ENCODE measurements at regions not wholly inside any gene's neighbourhood (a gene's known extent, or its start where the extent isn't known, plus 50 kb on each side); places are given as distances from the start of the nearest gene placed in this dataset.

DNA sequence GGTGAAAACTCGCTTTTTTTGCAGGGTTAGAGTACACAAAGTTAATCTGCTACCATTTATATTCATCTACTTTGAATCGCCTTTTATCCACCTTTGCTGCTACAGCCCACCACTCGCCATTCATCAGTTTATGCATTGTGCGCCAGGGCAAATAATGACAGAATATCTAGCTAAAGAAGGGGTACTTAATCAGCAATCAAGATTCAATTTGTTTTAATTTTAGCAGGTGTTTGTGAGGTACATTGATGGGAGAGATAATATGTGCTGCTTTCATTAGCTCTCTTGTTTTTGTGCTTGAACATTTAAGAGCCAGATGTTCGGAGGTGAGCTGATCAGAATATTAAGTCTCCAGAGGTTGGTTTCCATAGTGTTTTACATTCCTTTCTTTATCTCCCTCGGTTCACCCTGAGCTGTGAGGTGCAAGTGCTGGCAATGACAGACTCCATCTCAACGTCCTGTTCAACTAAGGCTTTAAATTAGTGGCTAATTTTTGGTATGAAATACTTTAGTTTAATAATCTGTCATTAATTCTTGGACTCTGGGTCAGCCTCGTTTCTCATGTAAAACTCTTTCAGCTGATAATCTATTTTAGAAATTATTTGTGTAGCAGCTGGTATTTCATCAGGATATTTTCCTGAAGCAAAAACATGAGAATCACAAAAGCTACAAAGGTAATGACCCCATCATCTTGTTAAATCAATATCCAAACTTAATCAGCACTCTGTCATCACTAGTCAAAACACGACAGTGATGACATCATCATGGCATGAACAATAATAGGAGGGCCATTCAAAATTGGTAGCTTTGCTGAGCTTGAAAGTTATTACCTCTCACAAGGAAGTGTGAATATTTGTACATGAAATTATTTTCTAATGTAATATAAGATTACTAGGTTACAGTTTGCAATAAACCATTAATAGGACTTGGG, 479.9 kb upstream of the FANCL start:
- Histone ChIP-seq H3K9ac (ENCODE audit: low read length) (no peak overlapping the region), H3K4me3 (ENCODE audit: low read length) (no peak overlapping the region)

DNA sequence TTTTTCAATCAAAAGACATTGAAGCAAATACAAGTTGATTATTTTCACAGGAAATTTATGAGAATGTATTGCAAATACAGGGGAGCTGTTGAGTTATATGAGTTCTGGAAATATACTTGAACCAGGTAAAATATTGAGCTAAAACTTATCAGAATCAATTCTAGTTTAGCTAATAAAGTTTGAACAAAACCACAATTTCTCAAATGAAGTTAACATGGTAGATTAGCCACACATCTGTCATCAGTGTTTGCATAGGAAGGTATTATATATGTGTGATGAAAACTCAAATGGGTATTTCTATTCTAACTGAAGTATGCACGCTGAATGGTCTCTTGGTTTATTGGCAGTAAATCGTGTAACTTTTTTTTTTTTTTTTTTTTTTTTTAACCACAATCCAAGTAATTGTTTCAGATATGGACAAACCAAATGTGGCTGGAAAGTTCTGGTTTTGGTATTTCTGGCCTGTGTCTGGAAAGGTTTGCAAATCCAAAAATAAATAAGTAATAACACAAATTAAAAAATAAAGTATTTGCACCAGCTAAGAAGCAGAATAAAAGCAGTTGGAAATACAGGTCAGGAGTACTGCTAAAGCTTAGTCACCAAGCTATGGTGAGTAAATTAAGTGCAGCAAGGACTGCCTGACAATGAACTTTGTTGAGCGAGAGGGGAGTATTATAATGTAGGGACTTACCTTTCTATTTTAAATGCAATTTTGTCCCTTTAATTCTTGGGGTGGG, 479.1 kb upstream of the FANCL start:
- no peak overlapping the region for H3K4me3 ChIP-seq (ENCODE audit: low read length)
- H3K9me3 ChIP-seq (ENCODE audit: control insufficient read depth, low read depth, low read length) = no peaks in the 10 kb centered on the region
- peaks cover 18% of the 10 kb centered on the region for H3K4me1 ChIP-seq (ENCODE audit: control insufficient read depth, low read depth, low read length)
- no peak overlapping the region for H3K9ac ChIP-seq (ENCODE audit: low read length)
- no peaks in the 10 kb centered on the region for H3K27me3 ChIP-seq (ENCODE audit: control insufficient read depth, insufficient read depth, low read length)
- no peaks in the 10 kb centered on the region for H3K36me3 ChIP-seq (ENCODE audit: control insufficient read depth, low read depth, low read length)
- no peak overlapping the region for H3K27ac ChIP-seq (ENCODE audit: low read length)

More for the DNA sequence above, 479.9 kb upstream of the FANCL start:
- Histone ChIP-seq H3K27me3 (ENCODE audit: control insufficient read depth, insufficient read depth, low read length) (no peaks in the 10 kb centered on the region), H3K9me3 (ENCODE audit: control insufficient read depth, low read depth, low read length) (no peaks in the 10 kb centered on the region), H3K27ac (ENCODE audit: low read length) (no peak overlapping the region), H3K4me1 (ENCODE audit: control insufficient read depth, low read depth, low read length) (peaks cover 18% of the 10 kb centered on the region), H3K36me3 (ENCODE audit: control insufficient read depth, low read depth, low read length) (no peaks in the 10 kb centered on the region)

DNA sequence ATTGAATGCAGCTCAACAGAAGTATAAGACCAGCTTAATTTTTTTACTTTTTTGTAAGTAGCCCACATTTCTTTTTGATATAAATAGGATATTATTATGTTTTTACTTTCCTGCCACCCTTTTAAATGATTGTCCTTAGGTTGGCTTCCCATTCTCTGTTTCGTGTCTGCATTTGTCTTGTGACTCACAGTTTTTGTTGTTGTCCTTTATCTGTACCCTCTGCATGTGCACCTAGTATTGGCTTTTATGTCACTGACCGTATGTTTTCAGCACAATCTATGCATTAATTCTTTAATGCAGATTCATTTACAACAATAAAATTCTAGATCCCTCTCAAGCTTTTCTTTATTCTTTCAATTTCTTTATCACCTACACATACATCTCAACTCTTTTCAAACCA, 474.2 kb upstream of the FANCL start:
- no peak overlapping the region for H3K27ac ChIP-seq (ENCODE audit: low read length)
- no peaks in the 10 kb centered on the region for H3K27me3 ChIP-seq (ENCODE audit: control insufficient read depth, insufficient read depth, low read length)
- H3K36me3 ChIP-seq (ENCODE audit: control insufficient read depth, low read depth, low read length) = no peaks in the 10 kb centered on the region
- H3K9ac ChIP-seq (ENCODE audit: low read length) = no peak overlapping the region
- no peak overlapping the region for H3K4me3 ChIP-seq (ENCODE audit: low read length)
- H3K4me1 ChIP-seq (ENCODE audit: control insufficient read depth, low read depth, low read length) = peaks cover 9% of the 10 kb centered on the region
- no peaks in the 10 kb centered on the region for H3K9me3 ChIP-seq (ENCODE audit: control insufficient read depth, low read depth, low read length)

DNA sequence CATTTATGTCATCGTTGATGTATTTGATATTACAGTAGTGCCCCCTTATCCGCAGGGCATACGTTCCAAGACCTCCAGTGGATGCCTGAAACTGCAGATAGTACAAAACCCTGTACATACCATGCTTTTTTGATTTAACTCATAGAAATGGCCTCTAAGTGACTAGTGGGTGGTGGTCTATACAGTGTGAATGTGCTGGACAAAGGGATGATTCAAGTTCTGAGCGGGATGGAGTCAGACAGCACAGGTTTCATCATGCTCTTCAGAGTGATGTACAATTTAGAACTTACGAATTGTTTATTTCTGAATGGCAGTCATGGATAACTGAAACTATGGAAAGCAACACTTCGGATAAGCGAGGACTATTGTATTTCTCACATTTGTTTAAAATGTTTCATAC, 473.1 kb upstream of the FANCL start:
- no peak overlapping the region for H3K4me3 ChIP-seq (ENCODE audit: low read length)
- no peaks in the 10 kb centered on the region for H3K9me3 ChIP-seq (ENCODE audit: control insufficient read depth, low read depth, low read length)
- no peaks in the 10 kb centered on the region for H3K27me3 ChIP-seq (ENCODE audit: control insufficient read depth, insufficient read depth, low read length)
- H3K27ac ChIP-seq (ENCODE audit: low read length) = no peak overlapping the region
- no peaks in the 10 kb centered on the region for H3K36me3 ChIP-seq (ENCODE audit: control insufficient read depth, low read depth, low read length)
- H3K4me1 ChIP-seq (ENCODE audit: control insufficient read depth, low read depth, low read length) = peaks cover under 1% of the 10 kb centered on the region
- no peak overlapping the region for H3K9ac ChIP-seq (ENCODE audit: low read length)

DNA sequence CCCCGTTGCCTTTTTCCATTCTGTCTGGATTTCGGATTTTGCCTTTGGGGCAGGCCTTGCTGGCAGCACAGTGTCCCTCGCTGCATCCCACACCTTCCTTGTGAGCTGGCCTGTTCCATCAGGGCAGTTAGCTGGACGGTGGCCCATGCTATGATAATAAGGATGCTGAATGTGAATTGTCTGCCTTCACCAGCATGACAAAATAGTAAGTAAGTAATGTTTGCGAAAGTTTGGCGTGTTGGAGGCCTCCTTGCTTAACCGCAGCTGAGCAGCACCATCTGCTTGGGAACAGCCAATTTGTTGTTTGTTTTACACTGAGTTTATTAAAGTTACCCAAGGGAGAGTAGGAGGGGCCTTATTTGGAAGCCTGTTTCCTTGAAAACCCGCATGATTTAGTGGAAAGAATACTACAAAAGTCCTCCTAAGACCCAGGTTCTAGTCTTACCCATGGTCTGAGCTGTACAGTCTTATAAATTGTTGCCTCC, 469.7 kb upstream of the FANCL start:
- Histone ChIP-seq H3K4me3 (ENCODE audit: low read length) (no peak overlapping the region), H3K27me3 (ENCODE audit: control insufficient read depth, insufficient read depth, low read length) (no peaks in the 10 kb centered on the region), H3K9ac (ENCODE audit: low read length) (no peak overlapping the region), H3K4me1 (ENCODE audit: control insufficient read depth, low read depth, low read length) (no peaks in the 10 kb centered on the region), H3K9me3 (ENCODE audit: control insufficient read depth, low read depth, low read length) (no peaks in the 10 kb centered on the region), H3K27ac (ENCODE audit: low read length) (no peak overlapping the region), H3K36me3 (ENCODE audit: control insufficient read depth, low read depth, low read length) (no peaks in the 10 kb centered on the region)

DNA sequence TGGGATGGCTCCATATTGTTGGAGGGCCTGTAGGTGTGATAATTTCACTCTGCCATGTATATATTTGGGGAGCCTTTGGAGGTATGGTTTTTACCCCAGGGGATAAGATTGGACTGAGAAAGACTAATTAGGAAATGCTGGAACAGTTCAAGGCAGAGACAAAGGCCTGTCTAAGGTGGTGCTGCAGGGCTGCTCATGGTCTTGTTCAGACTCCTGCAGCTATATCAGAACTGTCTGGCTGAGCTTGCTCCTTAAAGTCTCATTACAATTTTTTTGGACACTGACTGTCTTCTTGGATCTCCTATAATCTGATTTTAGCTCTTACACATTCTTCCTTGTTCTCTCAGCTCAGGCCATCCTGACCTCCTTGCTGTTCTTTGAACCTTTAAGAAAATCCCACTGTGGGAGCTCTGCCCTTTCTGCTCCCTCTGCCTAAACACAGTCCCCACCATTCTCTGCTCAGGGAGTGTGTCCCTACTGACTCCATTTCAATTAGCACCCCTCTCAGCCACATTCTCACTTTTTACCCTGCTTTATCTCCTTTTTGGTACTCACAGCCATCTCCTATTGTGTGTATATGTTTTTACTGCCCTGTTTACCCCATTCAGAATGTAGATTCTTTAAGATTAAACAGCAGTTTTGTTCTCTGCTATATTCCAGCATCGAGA, 468.7 kb upstream of the FANCL start:
- no peaks in the 10 kb centered on the region for H3K9me3 ChIP-seq (ENCODE audit: control insufficient read depth, low read depth, low read length)
- H3K27ac ChIP-seq (ENCODE audit: low read length) = no peak overlapping the region
- no peaks in the 10 kb centered on the region for H3K4me1 ChIP-seq (ENCODE audit: control insufficient read depth, low read depth, low read length)
- no peak overlapping the region for H3K4me3 ChIP-seq (ENCODE audit: low read length)
- no peaks in the 10 kb centered on the region for H3K36me3 ChIP-seq (ENCODE audit: control insufficient read depth, low read depth, low read length)
- H3K9ac ChIP-seq (ENCODE audit: low read length) = no peak overlapping the region
- no peaks in the 10 kb centered on the region for H3K27me3 ChIP-seq (ENCODE audit: control insufficient read depth, insufficient read depth, low read length)

DNA sequence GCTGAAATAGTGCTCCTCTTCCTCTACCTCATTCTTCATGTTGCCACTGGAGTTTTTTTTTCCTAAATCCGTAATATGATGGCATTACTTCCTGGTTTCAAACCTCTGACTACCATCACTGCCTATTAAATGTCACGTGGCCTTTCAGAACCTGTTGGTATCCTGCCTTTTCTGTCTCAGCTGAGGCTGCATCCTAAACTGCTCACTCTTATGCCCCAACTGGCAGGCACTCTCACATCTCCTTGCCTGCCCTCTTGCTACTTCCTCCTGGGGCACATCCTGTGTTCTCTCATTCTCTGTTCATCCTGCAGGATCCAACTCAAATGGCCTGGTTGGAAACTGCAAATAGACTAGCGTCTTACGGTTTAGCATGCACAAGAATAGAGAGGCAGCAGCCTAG, 468.1 kb upstream of the FANCL start:
- no peak overlapping the region for H3K9ac ChIP-seq (ENCODE audit: low read length)
- no peaks in the 10 kb centered on the region for H3K27me3 ChIP-seq (ENCODE audit: control insufficient read depth, insufficient read depth, low read length)
- no peak overlapping the region for H3K27ac ChIP-seq (ENCODE audit: low read length)
- no peaks in the 10 kb centered on the region for H3K9me3 ChIP-seq (ENCODE audit: control insufficient read depth, low read depth, low read length)
- H3K36me3 ChIP-seq (ENCODE audit: control insufficient read depth, low read depth, low read length) = no peaks in the 10 kb centered on the region
- no peaks in the 10 kb centered on the region for H3K4me1 ChIP-seq (ENCODE audit: control insufficient read depth, low read depth, low read length)
- no peak overlapping the region for H3K4me3 ChIP-seq (ENCODE audit: low read length)

DNA sequence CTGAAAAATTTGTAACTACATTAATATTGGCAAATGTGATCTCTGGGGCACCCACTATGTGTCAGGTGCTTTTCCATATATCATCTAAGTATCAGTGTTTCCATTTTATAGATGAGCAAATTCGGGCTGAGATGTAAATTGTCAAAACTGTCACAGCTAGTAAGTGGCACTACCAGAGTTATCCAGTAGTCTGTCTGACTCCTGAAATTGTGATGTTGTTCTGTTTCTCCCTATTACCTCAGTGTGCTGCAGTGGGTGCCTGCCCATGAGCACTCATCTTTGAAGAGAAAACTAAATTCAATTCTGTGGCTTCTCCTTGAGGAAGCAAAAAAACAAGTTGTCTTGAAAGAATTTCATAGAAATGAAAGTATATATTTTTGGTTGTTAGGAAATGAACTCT, 467.4 kb upstream of the FANCL start:
- H3K27ac ChIP-seq (ENCODE audit: low read length) = no peak overlapping the region
- H3K9ac ChIP-seq (ENCODE audit: low read length) = no peak overlapping the region
- H3K27me3 ChIP-seq (ENCODE audit: control insufficient read depth, insufficient read depth, low read length) = no peaks in the 10 kb centered on the region
- no peaks in the 10 kb centered on the region for H3K4me1 ChIP-seq (ENCODE audit: control insufficient read depth, low read depth, low read length)
- no peak overlapping the region for H3K4me3 ChIP-seq (ENCODE audit: low read length)
- no peaks in the 10 kb centered on the region for H3K9me3 ChIP-seq (ENCODE audit: control insufficient read depth, low read depth, low read length)
- no peaks in the 10 kb centered on the region for H3K36me3 ChIP-seq (ENCODE audit: control insufficient read depth, low read depth, low read length)

DNA sequence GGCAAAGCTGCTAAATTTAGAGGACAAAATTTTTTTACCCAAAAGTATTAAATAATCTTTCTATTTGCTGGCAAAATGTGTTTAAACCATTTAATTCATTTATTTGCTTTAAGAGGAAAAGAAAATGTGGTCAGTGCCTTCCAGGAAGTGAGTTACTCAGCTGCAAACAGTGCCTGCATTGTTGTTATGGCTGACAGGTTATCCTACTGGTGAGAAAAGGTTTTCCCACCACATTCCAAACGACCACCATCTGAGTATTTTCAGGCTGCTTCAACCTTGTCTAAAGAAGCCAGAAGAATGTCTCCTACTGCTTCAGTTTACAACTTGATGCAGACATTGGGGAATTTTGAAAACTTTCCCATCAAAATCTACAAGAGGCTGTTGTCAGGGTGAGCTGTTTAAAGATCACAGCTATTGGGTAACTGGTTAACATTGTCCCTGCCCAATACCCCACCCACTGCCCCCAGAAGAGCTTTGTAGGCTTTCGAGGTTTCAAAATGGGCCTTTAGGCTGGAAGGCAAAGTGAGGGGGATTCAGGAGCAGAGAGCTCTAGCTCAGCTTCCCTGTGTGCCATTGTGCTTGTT, 461.3 kb upstream of the FANCL start:
- Histone ChIP-seq H3K9me3 (ENCODE audit: control insufficient read depth, low read depth, low read length) (no peaks in the 10 kb centered on the region), H3K27ac (ENCODE audit: low read length) (no peak overlapping the region), H3K36me3 (ENCODE audit: control insufficient read depth, low read depth, low read length) (no peaks in the 10 kb centered on the region), H3K4me1 (ENCODE audit: control insufficient read depth, low read depth, low read length) (no peaks in the 10 kb centered on the region), H3K27me3 (ENCODE audit: control insufficient read depth, insufficient read depth, low read length) (no peaks in the 10 kb centered on the region), H3K4me3 (ENCODE audit: low read length) (no peak overlapping the region), H3K9ac (ENCODE audit: low read length) (no peak overlapping the region)

DNA sequence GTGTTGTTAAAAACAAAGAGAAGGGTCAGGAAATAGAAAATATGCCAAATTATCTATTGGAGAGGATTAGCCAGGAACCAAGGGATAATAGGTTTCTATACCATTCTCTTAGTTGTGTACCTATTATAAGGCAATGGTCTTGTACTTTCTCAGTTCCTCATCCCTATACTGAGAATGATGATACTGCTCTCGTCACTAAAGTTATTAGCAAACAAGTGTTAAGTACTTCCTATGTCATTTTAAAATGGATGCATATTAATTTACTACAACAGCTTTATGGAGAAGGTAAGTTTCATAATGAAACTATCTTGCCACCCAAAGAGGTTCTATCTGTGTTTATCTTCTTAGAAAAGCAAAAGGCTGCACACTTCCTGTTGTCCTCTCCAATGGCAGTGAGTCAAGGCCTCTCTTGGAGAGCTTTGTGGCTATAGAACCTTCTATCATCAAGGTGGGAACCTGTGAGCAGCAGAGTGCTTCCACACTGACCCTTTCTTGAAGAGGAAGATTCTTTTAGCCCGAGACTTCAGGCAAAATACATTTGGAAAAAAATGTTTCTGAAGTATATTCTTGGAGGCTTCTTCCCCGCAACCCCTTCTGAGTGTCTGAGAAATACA, 460.7 kb upstream of the FANCL start:
- no peaks in the 10 kb centered on the region for H3K27me3 ChIP-seq (ENCODE audit: control insufficient read depth, insufficient read depth, low read length)
- no peaks in the 10 kb centered on the region for H3K36me3 ChIP-seq (ENCODE audit: control insufficient read depth, low read depth, low read length)
- H3K9me3 ChIP-seq (ENCODE audit: control insufficient read depth, low read depth, low read length) = no peaks in the 10 kb centered on the region
- no peak overlapping the region for H3K27ac ChIP-seq (ENCODE audit: low read length)
- no peak overlapping the region for H3K4me3 ChIP-seq (ENCODE audit: low read length)
- no peaks in the 10 kb centered on the region for H3K4me1 ChIP-seq (ENCODE audit: control insufficient read depth, low read depth, low read length)
- no peak overlapping the region for H3K9ac ChIP-seq (ENCODE audit: low read length)

DNA sequence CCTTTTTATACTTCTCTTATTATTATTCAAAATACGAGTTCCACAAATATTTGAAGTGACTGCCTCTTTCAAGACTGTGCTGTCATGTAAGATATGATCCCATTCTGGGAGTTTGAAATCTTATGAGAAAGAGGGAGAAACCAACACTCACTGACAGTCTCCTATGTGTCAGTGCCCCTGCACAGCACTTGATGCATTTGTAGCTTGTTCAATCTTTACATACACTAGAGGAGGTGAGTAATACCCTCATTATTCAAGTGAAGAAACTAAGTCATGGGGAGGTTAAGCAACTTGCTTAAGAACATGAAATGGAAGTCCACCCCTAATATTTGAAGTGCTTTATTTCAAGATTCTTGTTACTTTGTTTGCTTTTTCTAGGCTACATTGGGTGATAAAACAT, 459.5 kb upstream of the FANCL start:
- no peak overlapping the region for H3K4me3 ChIP-seq (ENCODE audit: low read length)
- no peaks in the 10 kb centered on the region for H3K36me3 ChIP-seq (ENCODE audit: control insufficient read depth, low read depth, low read length)
- no peaks in the 10 kb centered on the region for H3K9me3 ChIP-seq (ENCODE audit: control insufficient read depth, low read depth, low read length)
- H3K4me1 ChIP-seq (ENCODE audit: control insufficient read depth, low read depth, low read length) = no peaks in the 10 kb centered on the region
- H3K9ac ChIP-seq (ENCODE audit: low read length) = no peak overlapping the region
- H3K27me3 ChIP-seq (ENCODE audit: control insufficient read depth, insufficient read depth, low read length) = no peaks in the 10 kb centered on the region
- no peak overlapping the region for H3K27ac ChIP-seq (ENCODE audit: low read length)

Data from iPS-18a (cell line).